Omental fat pad (tissue), 3 donors: ENCODE measurements at regions not wholly inside any gene's neighbourhood (a gene's known extent, or its start where the extent isn't known, plus 50 kb on each side); places are given as distances from the start of the nearest gene placed in this dataset.

Source experiments
- ATAC-seq: fragments of 150-250 bp; one replicate; pipeline ENCODE4 v1.9.1; 2016; ENCODE audit warnings: mild to moderate bottlenecking, moderate library complexity; ENCODE audit not compliant: low FRiP score
- DNase-seq: peaks from one replicate; pipeline ENCODE4 v3.0.0-alpha.2; 2019; ENCODE audit warnings: low spot score
- TF ChIP-seq, protein P1 (sequence below), 3 donors: fragments of 450-650 bp; IDR thresholded peaks; one replicate each; pipeline ENCODE4 v1.5.1; 2016 to 2017; ENCODE audit warnings: antibody characterized with exemption in 3 of 3, mild to moderate bottlenecking in 3 of 3, moderate library complexity in 2 of 3

- ATAC-seq (no peak), DNase-seq (no peak)
- TF ChIP-seq, protein P1, sequence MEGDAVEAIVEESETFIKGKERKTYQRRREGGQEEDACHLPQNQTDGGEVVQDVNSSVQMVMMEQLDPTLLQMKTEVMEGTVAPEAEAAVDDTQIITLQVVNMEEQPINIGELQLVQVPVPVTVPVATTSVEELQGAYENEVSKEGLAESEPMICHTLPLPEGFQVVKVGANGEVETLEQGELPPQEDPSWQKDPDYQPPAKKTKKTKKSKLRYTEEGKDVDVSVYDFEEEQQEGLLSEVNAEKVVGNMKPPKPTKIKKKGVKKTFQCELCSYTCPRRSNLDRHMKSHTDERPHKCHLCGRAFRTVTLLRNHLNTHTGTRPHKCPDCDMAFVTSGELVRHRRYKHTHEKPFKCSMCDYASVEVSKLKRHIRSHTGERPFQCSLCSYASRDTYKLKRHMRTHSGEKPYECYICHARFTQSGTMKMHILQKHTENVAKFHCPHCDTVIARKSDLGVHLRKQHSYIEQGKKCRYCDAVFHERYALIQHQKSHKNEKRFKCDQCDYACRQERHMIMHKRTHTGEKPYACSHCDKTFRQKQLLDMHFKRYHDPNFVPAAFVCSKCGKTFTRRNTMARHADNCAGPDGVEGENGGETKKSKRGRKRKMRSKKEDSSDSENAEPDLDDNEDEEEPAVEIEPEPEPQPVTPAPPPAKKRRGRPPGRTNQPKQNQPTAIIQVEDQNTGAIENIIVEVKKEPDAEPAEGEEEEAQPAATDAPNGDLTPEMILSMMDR (IDR thresholded peaks at IDR 0.05) = no peak
Observed at GRCh38 chr7:24052572-24053260, 231.3 kb upstream of the NPY start.

- ATAC-seq = no peak
- no peak for DNase-seq
- TF ChIP-seq, protein P1 (IDR thresholded peaks at IDR 0.05) = no peak
Observed at GRCh38 chr7:24054236-24054635, 229.8 kb upstream of the NPY start.

GRCh38 chr7:24057243-24057642, 226.7 kb upstream of the NPY start:
- no peak for DNase-seq
- TF ChIP-seq, protein P1 (IDR thresholded peaks at IDR 0.05) = no peak
- ATAC-seq = no peak

DNA sequence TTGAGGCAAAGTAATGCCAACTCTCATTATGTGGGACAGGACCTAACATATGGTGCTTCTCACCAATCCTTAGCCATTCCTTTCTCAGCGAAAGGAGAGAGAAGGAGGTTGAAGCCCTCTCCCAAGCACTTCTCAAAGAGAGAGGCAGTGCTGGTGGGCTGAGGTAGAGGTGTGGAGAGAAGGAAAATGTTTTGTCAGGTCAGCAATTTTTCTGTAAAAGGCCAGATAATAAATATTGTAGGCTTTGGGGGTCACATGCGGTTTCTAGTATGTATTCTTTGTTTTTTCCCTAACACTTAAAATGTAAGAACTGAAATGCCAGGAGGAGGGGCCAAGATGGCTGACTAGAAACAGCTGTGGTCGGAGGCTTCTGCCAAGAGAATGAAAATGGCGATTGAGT, 225.0 kb upstream of the NPY start:
- TF ChIP-seq, protein P1 (IDR thresholded peaks at IDR 0.05) = no peak

GRCh38 chr7:24059775-24060174, 224.2 kb upstream of the NPY start:
- ATAC-seq = no peak
- TF ChIP-seq, protein P1 (IDR thresholded peaks at IDR 0.05) = no peak
- DNase-seq = no peak

More for the DNA sequence above, 225.0 kb upstream of the NPY start:
- ATAC-seq = no peak
- DNase-seq = no peak

DNA sequence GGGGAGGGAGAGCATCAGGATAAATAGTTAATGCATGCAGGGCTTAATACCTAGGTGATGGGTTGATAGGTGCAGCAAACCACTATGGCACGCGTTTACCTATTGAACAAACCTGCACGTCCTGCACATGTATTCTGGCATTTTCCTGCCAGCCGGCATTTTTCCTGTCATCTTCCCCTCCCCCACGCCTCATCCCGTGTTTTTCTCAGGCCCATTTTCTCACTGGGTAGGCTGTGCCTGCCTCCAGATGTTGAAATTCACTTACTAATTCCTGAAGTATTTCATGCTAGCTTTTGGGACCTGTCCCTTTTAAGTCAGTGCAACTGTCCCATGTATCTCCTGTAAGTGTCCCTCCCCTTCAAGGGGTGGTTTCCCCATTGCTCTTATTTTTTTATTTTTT, 220.3 kb upstream of the NPY start:
- DNase-seq = no peak
- TF ChIP-seq, protein P1 (IDR thresholded peaks at IDR 0.05) = no peak
- no peak for ATAC-seq

- TF ChIP-seq, protein P1 (IDR thresholded peaks at IDR 0.05) = no peak
- DNase-seq (no peak), ATAC-seq (no peak)
Observed at GRCh38 chr7:24069751-24070150, 214.2 kb upstream of the NPY start.
